PC-3 (cell line): ENCODE measurements at regions not wholly inside any gene's neighbourhood (a gene's known extent, or its start where the extent isn't known, plus 50 kb on each side); places are given as distances from the start of the nearest gene placed in this dataset.

Source experiments
- CTCF ChIP-seq: fragments of 300-600 bp; sonication (generic); conservative IDR thresholded peaks from 2 replicates; pipeline ENCODE4 v1.5.1; 2017; ENCODE audit warnings: antibody characterized with exemption, low read depth, mild to moderate bottlenecking, low read length
- EZH2 ChIP-seq: fragments of 300-600 bp; sonication (generic); IDR thresholded peaks from one replicate; pipeline ENCODE4 v1.6.1; 2017; ENCODE audit warnings: antibody characterized with exemption, mild to moderate bottlenecking, low read length; ENCODE audit not compliant: unreplicated experiment
- EZH2phosphoT487 ChIP-seq: fragments of 300-600 bp; sonication (generic); IDR thresholded peaks from 2 replicates; pipeline ENCODE4 v1.6.1; 2018; ENCODE audit warnings: mild to moderate bottlenecking, antibody characterized with exemption, low read length, borderline replicate concordance

- TF ChIP-seq CTCF: no peak
- no peak for TF ChIP-seq EZH2
- TF ChIP-seq EZH2phosphoT487: no peak
Observed at GRCh38 chr12:39685854-39686657, 66.5 kb upstream of the ABCD2 start.
